Inflammatory macrophage (primary cell): ENCODE measurements at regions not wholly inside any gene's neighbourhood (a gene's known extent, or its start where the extent isn't known, plus 50 kb on each side); places are given as distances from the start of the nearest gene placed in this dataset.
"Not testable (repeated sequence)": the region's sequence is repeated elsewhere in the genome, so short reads cannot be mapped to it uniquely, and the experiment has no call there.

ENCODE experiments used
- DNase-seq, 2 donors: peaks; one replicate each; pipeline ENCODE4 v3.0.0-alpha.2; 2020 to 2022

- DNase-seq: no peak
Observed at GRCh38 chr21:35982717-35983116, 77.6 kb downstream of the SETD4 start.

GRCh38 chr21:35981514-35982070, 78.7 kb downstream of the SETD4 start:
- no peak for DNase-seq

GRCh38 chr21:35980821-35981220, 79.5 kb downstream of the SETD4 start:
- DNase-seq: no peak

- DNase-seq: not testable (repeated sequence)
Observed at GRCh38 chr21:35977860-35978259, 82.5 kb downstream of the SETD4 start.

GRCh38 chr21:35976929-35977328, 83.4 kb downstream of the SETD4 start:
- no peak for DNase-seq

GRCh38 chr21:35976481-35976880, 83.8 kb downstream of the SETD4 start:
- DNase-seq: no peak

GRCh38 chr21:35974775-35975174, 85.6 kb downstream of the SETD4 start:
- no peak for DNase-seq

- DNase-seq: no peak
Observed at GRCh38 chr21:35971824-35972223, 88.5 kb downstream of the SETD4 start.

- DNase-seq: no peak
Observed at GRCh38 chr21:35969281-35969680, 91.0 kb downstream of the SETD4 start.

GRCh38 chr21:35968564-35968963, 91.8 kb downstream of the SETD4 start:
- no peak for DNase-seq

- no peak for DNase-seq
Observed at GRCh38 chr21:35965699-35966098, 94.6 kb downstream of the SETD4 start.

- DNase-seq: no peak
Observed at GRCh38 chr21:35963920-35964451, 96.3 kb downstream of the SETD4 start.

- no peak for DNase-seq
Observed at GRCh38 chr21:35962917-35963316, 97.4 kb downstream of the SETD4 start.

- DNase-seq: no peak
Observed at GRCh38 chr21:35954066-35954465, 106.3 kb downstream of the SETD4 start.

GRCh38 chr21:35953597-35953996, 106.7 kb downstream of the SETD4 start:
- no peak for DNase-seq

- DNase-seq: no peak
Observed at GRCh38 chr21:35952651-35953340, 107.5 kb downstream of the SETD4 start.

- no peak for DNase-seq
Observed at GRCh38 chr21:35948982-35949381, 111.3 kb downstream of the SETD4 start.

GRCh38 chr21:35945089-35945671, 115.1 kb downstream of the SETD4 start:
- no peak for DNase-seq

- DNase-seq: no peak
Observed at GRCh38 chr21:35943752-35944151, 116.6 kb downstream of the SETD4 start.

GRCh38 chr21:35942211-35943144, 117.8 kb downstream of the SETD4 start:
- DNase-seq: no peak

GRCh38 chr21:35940074-35940927, 120.0 kb downstream of the SETD4 start:
- peak; percentile 76 to 82 for DNase-seq

GRCh38 chr21:35938446-35938845, 121.9 kb downstream of the SETD4 start:
- no peak for DNase-seq
